Kidney epithelial cell (primary cell): ENCODE measurements at regions not wholly inside any gene's neighbourhood (a gene's known extent, or its start where the extent isn't known, plus 50 kb on each side); places are given as distances from the start of the nearest gene placed in this dataset.
"Not testable (repeated sequence)": the region's sequence is repeated elsewhere in the genome, so short reads cannot be mapped to it uniquely, and the experiment has no call there.

Source experiments
- DNase-seq: peaks from one replicate; pipeline ENCODE4 v3.0.0-alpha.2; 2010; ENCODE audit warnings: low read depth
- H3K27me3 ChIP-seq: 2 replicates; pipeline ENCODE4 v1.6.0; 2011; ENCODE audit warnings: low read length; ENCODE audit not compliant: control insufficient read depth, insufficient read depth
- H3K36me3 ChIP-seq: 2 replicates; pipeline ENCODE4 v1.5.1; 2011; ENCODE audit warnings: low read length; ENCODE audit not compliant: control insufficient read depth, insufficient read depth
- H3K4me3 ChIP-seq: 2 replicates; pipeline ENCODE4 v1.5.1; 2011; ENCODE audit warnings: low read depth, mild to moderate bottlenecking, control low read depth, low read length
- CTCF ChIP-seq: IDR thresholded peaks from 2 replicates; pipeline ENCODE4 v1.5.1; 2011; ENCODE audit warnings: mild to moderate bottlenecking, moderate library complexity, low read length, control low read depth, inconsistent platforms; ENCODE audit not compliant: insufficient read depth, poor library complexity, severe bottlenecking

- H3K4me3 ChIP-seq, result no peak overlapping the region
- no peak for TF ChIP-seq CTCF
- no peaks in the 10 kb centered on the region for H3K27me3 ChIP-seq
- no peaks in the 10 kb centered on the region for H3K36me3 ChIP-seq
- no peak for DNase-seq
Observed at GRCh38 chr15:92781925-92782453, 118.1 kb upstream of the CHD2 start.

GRCh38 chr15:92787116-92787515 is 113.0 kb upstream of the CHD2 start:
- DNase-seq, result no peak
- Histone ChIP-seq H3K4me3 (no peak overlapping the region), H3K36me3 (no peaks in the 10 kb centered on the region), H3K27me3 (no peaks in the 10 kb centered on the region)
- no peak for TF ChIP-seq CTCF

GRCh38 chr15:92788196-92788595 is 111.9 kb upstream of the CHD2 start:
- no peaks in the 10 kb centered on the region for H3K36me3 ChIP-seq
- H3K27me3 ChIP-seq, result no peaks in the 10 kb centered on the region
- H3K4me3 ChIP-seq, result no peak overlapping the region
- DNase-seq, result no peak
- no peak for TF ChIP-seq CTCF

- DNase-seq, result not testable (repeated sequence)
Observed at GRCh38 chr15:92788793-92789192, 111.3 kb upstream of the CHD2 start.

GRCh38 chr15:92796161-92796611 is 103.9 kb upstream of the CHD2 start:
- H3K36me3 ChIP-seq, result no peaks in the 10 kb centered on the region
- no peak for TF ChIP-seq CTCF
- no peak for DNase-seq
- H3K4me3 ChIP-seq, result no peak overlapping the region
- H3K27me3 ChIP-seq, result no peaks in the 10 kb centered on the region

More at GRCh38 chr15:92788793-92789192, 111.3 kb upstream of the CHD2 start:
- not testable (repeated sequence) for H3K36me3 ChIP-seq, H3K4me3 ChIP-seq, H3K27me3 ChIP-seq

GRCh38 chr15:92797168-92798052 is 102.7 kb upstream of the CHD2 start:
- peak; percentile 41 for TF ChIP-seq CTCF
- DNase-seq, result no peak
- Histone ChIP-seq H3K36me3 (no peaks in the 10 kb centered on the region), H3K27me3 (no peaks in the 10 kb centered on the region), H3K4me3 (no peak overlapping the region)
